ENCODE measurements at regions not wholly inside any gene's neighbourhood (a gene's known extent, or its start where the extent isn't known, plus 50 kb on each side); places are given as distances from the start of the nearest gene placed in this dataset.

GRCh38 chr5:159821461-159821940 lies 94.8 kb upstream of the ADRA1B start:
- TF ChIP-seq MAX (IDR thresholded peaks at IDR 0.05; ENCODE audit: insufficient read depth, insufficient read length) (no peak), POLR2AphosphoS5 (IDR thresholded peaks at IDR 0.05; ENCODE audit: insufficient read depth, low read depth, low read length) (no peak), GATA2 (IDR thresholded peaks at IDR 0.05; ENCODE audit: insufficient read depth, insufficient read length, low read depth, low read length) (no peak), MYC (IDR thresholded peaks at IDR 0.05; ENCODE audit: low read depth, low read length) (no peak), JUN (IDR thresholded peaks at IDR 0.05; ENCODE audit: borderline replicate concordance, insufficient read depth, insufficient read length, low read depth) (no peak), EZH2 (IDR thresholded peaks at IDR 0.05; ENCODE audit: borderline replicate concordance, low read depth, low read length, severe bottlenecking) (no peak), CTCF (IDR thresholded peaks at IDR 0.05; ENCODE audit: extremely low read depth in 1 of 2, insufficient read depth in 1 of 2, low read depth in 1 of 2, low read length in 2 of 2) (no peak), POLR2A (IDR thresholded peaks at IDR 0.05; ENCODE audit: low read depth, low read length) (no peak), FOS (IDR thresholded peaks at IDR 0.05; ENCODE audit: borderline replicate concordance, insufficient read depth, low read length) (no peak)
- BruUV-seq (replicated peaks), result no TSS peak
- dilution Hi-C loops (cut with MboI; ENCODE audit: extremely low pct_ligation_motif_present, low sequenced_read_pairs), result no loop called here
- ChIA-PET POLR2A (no interaction called here), CTCF (no interaction called here)
- H2AFZ ChIP-seq (ENCODE audit: low read depth, low read length), result no peak overlapping the region
- H3K4me1 ChIP-seq (ENCODE audit: control insufficient read depth, extremely low read depth, insufficient read depth, low read length), result no peaks in the 10 kb centered on the region
- intact Hi-C loops (cut with micrococcal nuclease), result no loop called here
- H4K20me1 ChIP-seq (replicated peaks; ENCODE audit: control insufficient read depth, extremely low read depth, insufficient read depth, low read length), result no peaks in the 10 kb centered on the region
- no peak overlapping the region for H3K27ac ChIP-seq (ENCODE audit: insufficient read depth, low read depth, low read length)
- no peaks in the 10 kb centered on the region for H3K36me3 ChIP-seq (ENCODE audit: control insufficient read depth in 2 of 2, extremely low read depth in 1 of 2, insufficient read depth in 2 of 2, low read length in 2 of 2)
- no peaks in the 10 kb centered on the region for H3K9me3 ChIP-seq (replicated peaks; ENCODE audit: control insufficient read depth, insufficient read depth, low read length)
- H3K9me1 ChIP-seq (replicated peaks; ENCODE audit: control insufficient read depth, extremely low read depth, insufficient read depth, low read length), result no peaks in the 10 kb centered on the region
- H3K4me3 ChIP-seq (replicated peaks in 1 of 3; ENCODE audit: insufficient read depth in 1 of 3, low read depth in 1 of 3, low read length in 3 of 3), result no peak overlapping the region
- H3K27me3 ChIP-seq (ENCODE audit: control insufficient read depth in 2 of 2, insufficient read depth in 2 of 2, low read length in 2 of 2), result no peaks in the 10 kb centered on the region
- FAIRE-seq (no peak), DNase-seq (ENCODE audit: low read depth, low spot score) (no peak)
- H3K9ac ChIP-seq (replicated peaks; ENCODE audit: extremely low read depth, insufficient read depth, low read length), result no peak overlapping the region
- no peak overlapping the region for H3K4me2 ChIP-seq (ENCODE audit: insufficient read depth, low read length)
- H3K79me2 ChIP-seq (ENCODE audit: control insufficient read depth, insufficient read depth, low read length), result no peaks in the 10 kb centered on the region
